ENCODE measurements at regions not wholly inside any gene's neighbourhood (a gene's known extent, or its start where the extent isn't known, plus 50 kb on each side); places are given as distances from the start of the nearest gene placed in this dataset.

DNA sequence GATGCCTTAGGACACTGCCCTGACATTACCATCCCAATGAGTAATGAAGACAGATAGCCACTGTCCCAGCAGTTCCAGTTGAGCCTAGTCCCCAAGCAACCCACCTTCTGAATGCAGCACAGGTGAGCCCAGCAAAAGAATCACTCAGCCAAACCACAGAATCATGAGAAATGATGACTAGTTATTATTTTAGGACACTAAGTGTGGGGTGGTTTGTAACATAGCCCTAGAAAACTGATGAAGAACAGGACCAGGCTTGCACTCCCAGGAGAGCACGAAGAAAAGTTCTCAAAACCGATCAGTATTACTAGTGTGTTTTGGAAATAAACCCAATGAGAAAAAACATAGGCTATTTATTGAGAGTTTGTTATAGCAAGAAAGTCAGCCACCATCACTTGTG, 129.6 kb upstream of the CNTN6 start:
- TF ChIP-seq, protein P1, sequence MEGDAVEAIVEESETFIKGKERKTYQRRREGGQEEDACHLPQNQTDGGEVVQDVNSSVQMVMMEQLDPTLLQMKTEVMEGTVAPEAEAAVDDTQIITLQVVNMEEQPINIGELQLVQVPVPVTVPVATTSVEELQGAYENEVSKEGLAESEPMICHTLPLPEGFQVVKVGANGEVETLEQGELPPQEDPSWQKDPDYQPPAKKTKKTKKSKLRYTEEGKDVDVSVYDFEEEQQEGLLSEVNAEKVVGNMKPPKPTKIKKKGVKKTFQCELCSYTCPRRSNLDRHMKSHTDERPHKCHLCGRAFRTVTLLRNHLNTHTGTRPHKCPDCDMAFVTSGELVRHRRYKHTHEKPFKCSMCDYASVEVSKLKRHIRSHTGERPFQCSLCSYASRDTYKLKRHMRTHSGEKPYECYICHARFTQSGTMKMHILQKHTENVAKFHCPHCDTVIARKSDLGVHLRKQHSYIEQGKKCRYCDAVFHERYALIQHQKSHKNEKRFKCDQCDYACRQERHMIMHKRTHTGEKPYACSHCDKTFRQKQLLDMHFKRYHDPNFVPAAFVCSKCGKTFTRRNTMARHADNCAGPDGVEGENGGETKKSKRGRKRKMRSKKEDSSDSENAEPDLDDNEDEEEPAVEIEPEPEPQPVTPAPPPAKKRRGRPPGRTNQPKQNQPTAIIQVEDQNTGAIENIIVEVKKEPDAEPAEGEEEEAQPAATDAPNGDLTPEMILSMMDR (IDR thresholded peaks at IDR 0.05), result no peak
- TF ChIP-seq EP300 (IDR thresholded peaks at IDR 0.05), result no peak
- TF ChIP-seq POLR2A (IDR thresholded peaks at IDR 0.05), result no peak
- no peak for TF ChIP-seq POLR2AphosphoS5 (IDR thresholded peaks at IDR 0.05)
- intact Hi-C loops (cut with DNase I; ENCODE audit: low total_unique reads), result no loop called here
- no peaks in the 10 kb centered on the region for H3K36me3 ChIP-seq
- H3K27ac ChIP-seq, result no peak overlapping the region
- 78 to 94% (median 84%) methylated on average over 2 of the region's 2 CpGs for WGBS, 5 donors
- H3K4me3 ChIP-seq, result no peak overlapping the region
- H3K27me3 ChIP-seq, result no peaks in the 10 kb centered on the region
- H3K9me3 ChIP-seq, result peaks cover 0 to 27% (median 12%) of the 10 kb centered on the region in 4 donors
- no peaks in the 10 kb centered on the region for H3K4me1 ChIP-seq
- DNase-seq, result no peak

DNA sequence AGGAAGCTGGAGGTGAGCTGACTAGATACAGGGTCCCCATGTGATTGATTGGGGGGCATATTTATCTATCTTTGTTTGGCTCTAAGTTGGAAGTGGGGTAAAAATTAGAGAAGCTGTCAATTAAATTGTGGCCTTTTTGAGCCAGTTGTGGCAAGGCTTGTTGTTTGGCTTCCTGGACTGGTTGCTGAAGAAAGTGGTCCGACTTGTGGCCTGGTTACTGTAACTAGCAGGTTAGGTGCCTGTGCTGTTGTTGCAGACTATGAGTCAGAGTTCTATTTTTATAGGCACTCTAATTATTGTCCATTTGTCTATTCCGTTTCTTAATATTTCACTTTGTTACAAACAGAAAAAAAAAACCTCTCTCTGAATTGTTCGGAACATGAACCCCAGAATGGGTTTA, 129.1 kb upstream of the CNTN6 start:
- H3K4me3 ChIP-seq, result no peak overlapping the region
- H3K4me1 ChIP-seq, result no peaks in the 10 kb centered on the region
- intact Hi-C loops (cut with DNase I; ENCODE audit: low total_unique reads), result no loop called here
- no peak for TF ChIP-seq EP300 (IDR thresholded peaks at IDR 0.05)
- no peak for TF ChIP-seq POLR2AphosphoS5 (IDR thresholded peaks at IDR 0.05)
- TF ChIP-seq, protein P1 (IDR thresholded peaks at IDR 0.05), result no peak
- DNase-seq, result no peak
- no peak overlapping the region for H3K27ac ChIP-seq
- no peaks in the 10 kb centered on the region for H3K27me3 ChIP-seq
- H3K9me3 ChIP-seq, result peaks cover 0 to 27% (median 12%) of the 10 kb centered on the region in 4 donors
- H3K36me3 ChIP-seq, result no peaks in the 10 kb centered on the region
- WGBS, 5 donors, result 72 to 90% (median 83%) methylated on average over 3 of the region's 3 CpGs

DNA sequence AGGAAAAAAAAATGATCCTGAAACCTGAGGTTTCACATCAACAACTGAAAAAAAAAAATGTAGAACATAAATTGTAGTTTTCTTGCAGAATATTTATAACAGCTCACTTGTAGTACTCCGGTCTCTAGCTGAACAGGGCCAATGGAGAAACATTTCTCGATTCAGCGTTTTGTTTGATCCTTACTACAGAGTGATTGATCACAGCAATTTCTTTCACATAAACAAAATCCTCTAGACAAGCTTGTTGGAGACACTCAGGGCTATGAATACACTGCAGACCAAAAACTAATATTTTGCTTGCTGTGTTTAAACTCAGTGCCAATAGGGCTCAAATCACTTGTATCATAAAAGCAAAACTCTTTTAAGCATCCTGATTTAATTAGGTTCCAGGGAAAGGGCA, 127.0 kb upstream of the CNTN6 start:
- H3K27ac ChIP-seq, result no peak overlapping the region
- no peak for DNase-seq
- no peaks in the 10 kb centered on the region for H3K27me3 ChIP-seq
- H3K4me1 ChIP-seq, result no peaks in the 10 kb centered on the region
- peaks cover 0 to 15% (median 6%) of the 10 kb centered on the region in 4 donors for H3K9me3 ChIP-seq
- no peaks in the 10 kb centered on the region for H3K36me3 ChIP-seq
- H3K4me3 ChIP-seq, result no peak overlapping the region
- TF ChIP-seq EP300 (IDR thresholded peaks at IDR 0.05) (no peak), POLR2A (IDR thresholded peaks at IDR 0.05) (no peak), POLR2AphosphoS5 (IDR thresholded peaks at IDR 0.05) (no peak)
- TF ChIP-seq, protein P1 (IDR thresholded peaks at IDR 0.05), result no peak
- WGBS, 5 donors, result 61 to 73% (median 65%) methylated on average over 3 of the region's 3 CpGs
- intact Hi-C loops (cut with DNase I; ENCODE audit: low total_unique reads), result no loop called here

DNA sequence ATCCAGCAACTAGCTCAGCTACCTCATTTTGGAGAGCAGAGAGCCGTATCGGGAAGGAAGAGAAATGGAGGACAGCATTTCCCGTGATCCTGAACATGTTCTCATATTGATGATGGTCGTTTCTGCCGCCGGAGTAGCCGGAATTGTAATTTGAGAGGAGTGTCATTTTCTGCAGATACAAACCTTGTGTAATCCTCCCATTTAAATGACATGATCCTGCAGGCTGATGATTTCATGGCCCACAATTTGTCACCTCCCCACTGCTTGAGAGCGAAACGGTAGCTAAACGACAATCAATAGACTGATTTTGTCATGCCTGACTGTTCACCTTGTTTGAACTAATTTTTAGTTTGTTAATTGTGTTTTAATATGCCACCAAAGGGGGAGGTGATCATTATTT, 126.5 kb upstream of the CNTN6 start:
- WGBS, 5 donors, result 59 to 80% (median 71%) methylated on average over 10 of the region's 10 CpGs
- intact Hi-C loops (cut with DNase I; ENCODE audit: low total_unique reads), result no loop called here
- H3K4me3 ChIP-seq, result no peak overlapping the region

More for the DNA sequence above, 126.5 kb upstream of the CNTN6 start:
- H3K27ac ChIP-seq, result no peak overlapping the region
- TF ChIP-seq POLR2AphosphoS5 (IDR thresholded peaks at IDR 0.05), result no peak
- TF ChIP-seq POLR2A (IDR thresholded peaks at IDR 0.05), result no peak
- TF ChIP-seq, protein P1 (IDR thresholded peaks at IDR 0.05), result no peak
- TF ChIP-seq EP300 (IDR thresholded peaks at IDR 0.05), result no peak
- no peaks in the 10 kb centered on the region for H3K27me3 ChIP-seq
- H3K36me3 ChIP-seq, result no peaks in the 10 kb centered on the region
- no peaks in the 10 kb centered on the region for H3K4me1 ChIP-seq
- peaks cover 0 to 19% (median 7%) of the 10 kb centered on the region in 4 donors for H3K9me3 ChIP-seq
- no peak for DNase-seq
